ENCODE measurements at regions not wholly inside any gene's neighbourhood (a gene's known extent, or its start where the extent isn't known, plus 50 kb on each side); places are given as distances from the start of the nearest gene placed in this dataset.
"Not testable (repeated sequence)": the region's sequence is repeated elsewhere in the genome, so short reads cannot be mapped to it uniquely, and the experiment has no call there.

- DNase-seq (ENCODE audit: extremely low spot score) = no peak
- no peaks in the 10 kb centered on the region for H3K4me1 ChIP-seq (ENCODE audit: insufficient read depth)
- 79% methylated on average over 3 of the region's 3 CpGs for whole genome bisulfite sequencing
- no peak overlapping the region for H3K27ac ChIP-seq (ENCODE audit: low read depth)
- no peaks in the 10 kb centered on the region for H3K36me3 ChIP-seq (ENCODE audit: insufficient read depth)
- H3K4me3 ChIP-seq (ENCODE audit: low read depth, low read length) = no peak overlapping the region
Observed at GRCh38 chr13:89372193-89372592, 1701.0 kb downstream of the SLITRK5 start.

- Histone ChIP-seq H3K4me3 (ENCODE audit: low read depth, low read length) (no peak overlapping the region), H3K36me3 (ENCODE audit: insufficient read depth) (no peaks in the 10 kb centered on the region), H3K27ac (ENCODE audit: low read depth) (no peak overlapping the region), H3K4me1 (ENCODE audit: insufficient read depth) (no peaks in the 10 kb centered on the region)
- WGBS = 16% methylated on average over 2 of the region's 2 CpGs
- DNase-seq (ENCODE audit: extremely low spot score) = peak; percentile 45
Observed at GRCh38 chr13:89375839-89376238, 1704.7 kb downstream of the SLITRK5 start.

- H3K4me3 ChIP-seq (ENCODE audit: low read depth, low read length) = no peak overlapping the region
- H3K36me3 ChIP-seq (ENCODE audit: insufficient read depth) = no peaks in the 10 kb centered on the region
- no peak for DNase-seq (ENCODE audit: extremely low spot score)
- 76% methylated on average over 3 of the region's 3 CpGs for WGBS
- no peak overlapping the region for H3K27ac ChIP-seq (ENCODE audit: low read depth)
- no peaks in the 10 kb centered on the region for H3K4me1 ChIP-seq (ENCODE audit: insufficient read depth)
Observed at GRCh38 chr13:89380101-89380500, 1708.9 kb downstream of the SLITRK5 start.

GRCh38 chr13:89382981-89383380 lies 1711.8 kb downstream of the SLITRK5 start:
- DNase-seq (ENCODE audit: extremely low spot score) = no peak
- no peaks in the 10 kb centered on the region for H3K4me1 ChIP-seq (ENCODE audit: insufficient read depth)
- no peak overlapping the region for H3K27ac ChIP-seq (ENCODE audit: low read depth)
- no peak overlapping the region for H3K4me3 ChIP-seq (ENCODE audit: low read depth, low read length)
- no peaks in the 10 kb centered on the region for H3K36me3 ChIP-seq (ENCODE audit: insufficient read depth)
- WGBS = 93% methylated on average over 3 of the region's 3 CpGs

GRCh38 chr13:89383891-89384290 lies 1712.7 kb downstream of the SLITRK5 start:
- no peaks in the 10 kb centered on the region for H3K4me1 ChIP-seq (ENCODE audit: insufficient read depth)
- WGBS = 84% methylated on average over 1 of the region's 1 CpG

GRCh38 chr13:89393758-89394304 lies 1722.7 kb downstream of the SLITRK5 start:
- no peak for DNase-seq (ENCODE audit: extremely low spot score)
- H3K27ac ChIP-seq (ENCODE audit: low read depth) = no peak overlapping the region
- H3K4me1 ChIP-seq (ENCODE audit: insufficient read depth) = no peaks in the 10 kb centered on the region
- H3K4me3 ChIP-seq (ENCODE audit: low read depth, low read length) = no peak overlapping the region
- no peaks in the 10 kb centered on the region for H3K36me3 ChIP-seq (ENCODE audit: insufficient read depth)
- WGBS = 47% methylated on average over 4 of the region's 4 CpGs

More at GRCh38 chr13:89383891-89384290, 1712.7 kb downstream of the SLITRK5 start:
- DNase-seq (ENCODE audit: extremely low spot score) = no peak
- Histone ChIP-seq H3K4me3 (ENCODE audit: low read depth, low read length) (no peak overlapping the region), H3K36me3 (ENCODE audit: insufficient read depth) (no peaks in the 10 kb centered on the region), H3K27ac (ENCODE audit: low read depth) (no peak overlapping the region)

- 40% methylated on average over 2 of the region's 2 CpGs for WGBS
- no peak overlapping the region for H3K4me3 ChIP-seq (ENCODE audit: low read depth, low read length)
- no peak overlapping the region for H3K27ac ChIP-seq (ENCODE audit: low read depth)
- no peaks in the 10 kb centered on the region for H3K4me1 ChIP-seq (ENCODE audit: insufficient read depth)
- DNase-seq (ENCODE audit: extremely low spot score) = no peak
- H3K36me3 ChIP-seq (ENCODE audit: insufficient read depth) = no peaks in the 10 kb centered on the region
Observed at GRCh38 chr13:89401264-89401675, 1730.1 kb downstream of the SLITRK5 start.

- WGBS = 98% methylated on average over 1 of the region's 1 CpG
- H3K36me3 ChIP-seq (ENCODE audit: insufficient read depth) = no peaks in the 10 kb centered on the region
- DNase-seq (ENCODE audit: extremely low spot score) = no peak
- no peak overlapping the region for H3K27ac ChIP-seq (ENCODE audit: low read depth)
- H3K4me3 ChIP-seq (ENCODE audit: low read depth, low read length) = no peak overlapping the region
- no peaks in the 10 kb centered on the region for H3K4me1 ChIP-seq (ENCODE audit: insufficient read depth)
Observed at GRCh38 chr13:89402211-89402610, 1731.0 kb downstream of the SLITRK5 start.

- H3K4me1 ChIP-seq (ENCODE audit: insufficient read depth); DNase-seq (ENCODE audit: extremely low spot score); H3K27ac ChIP-seq (ENCODE audit: low read depth); H3K36me3 ChIP-seq (ENCODE audit: insufficient read depth); H3K4me3 ChIP-seq (ENCODE audit: low read depth, low read length): not testable (repeated sequence)
- WGBS = 94% methylated on average over 6 of the region's 6 CpGs
Observed at GRCh38 chr13:89406096-89406495, 1734.9 kb downstream of the SLITRK5 start.

GRCh38 chr13:89407357-89407756 lies 1736.2 kb downstream of the SLITRK5 start:
- H3K36me3 ChIP-seq (ENCODE audit: insufficient read depth) = no peaks in the 10 kb centered on the region
- DNase-seq (ENCODE audit: extremely low spot score) = no peak
- no peak overlapping the region for H3K27ac ChIP-seq (ENCODE audit: low read depth)
- WGBS = 65% methylated on average over 4 of the region's 4 CpGs
- H3K4me3 ChIP-seq (ENCODE audit: low read depth, low read length) = no peak overlapping the region
- no peaks in the 10 kb centered on the region for H3K4me1 ChIP-seq (ENCODE audit: insufficient read depth)

- Histone ChIP-seq H3K36me3 (ENCODE audit: insufficient read depth) (no peaks in the 10 kb centered on the region), H3K27ac (ENCODE audit: low read depth) (no peak overlapping the region)
- WGBS = 54% methylated on average over 2 of the region's 2 CpGs
Observed at GRCh38 chr13:89432997-89433396, 1761.8 kb downstream of the SLITRK5 start.

GRCh38 chr13:89434624-89435023 lies 1763.5 kb downstream of the SLITRK5 start:
- not testable (repeated sequence) for DNase-seq (ENCODE audit: extremely low spot score); H3K4me1 ChIP-seq (ENCODE audit: insufficient read depth); H3K36me3 ChIP-seq (ENCODE audit: insufficient read depth); H3K4me3 ChIP-seq (ENCODE audit: low read depth, low read length); H3K27ac ChIP-seq (ENCODE audit: low read depth)
- WGBS = 91% methylated on average over 4 of the region's 4 CpGs

More at GRCh38 chr13:89432997-89433396, 1761.8 kb downstream of the SLITRK5 start:
- Histone ChIP-seq H3K4me3 (ENCODE audit: low read depth, low read length) (no peak overlapping the region), H3K4me1 (ENCODE audit: insufficient read depth) (no peaks in the 10 kb centered on the region)
- DNase-seq (ENCODE audit: extremely low spot score) = no peak

- Histone ChIP-seq H3K4me1 (ENCODE audit: insufficient read depth) (no peaks in the 10 kb centered on the region), H3K27ac (ENCODE audit: low read depth) (no peak overlapping the region), H3K4me3 (ENCODE audit: low read depth, low read length) (no peak overlapping the region), H3K36me3 (ENCODE audit: insufficient read depth) (no peaks in the 10 kb centered on the region)
- no peak for DNase-seq (ENCODE audit: extremely low spot score)
- 20% methylated on average over 2 of the region's 2 CpGs for whole genome bisulfite sequencing
Observed at GRCh38 chr13:89454681-89455080, 1783.5 kb downstream of the SLITRK5 start.

- Histone ChIP-seq H3K4me1 (ENCODE audit: insufficient read depth) (no peaks in the 10 kb centered on the region), H3K27ac (ENCODE audit: low read depth) (no peak overlapping the region), H3K36me3 (ENCODE audit: insufficient read depth) (no peaks in the 10 kb centered on the region), H3K4me3 (ENCODE audit: low read depth, low read length) (no peak overlapping the region)
- DNase-seq (ENCODE audit: extremely low spot score) = no peak
- WGBS = 70% methylated on average over 1 of the region's 1 CpG
Observed at GRCh38 chr13:89455225-89455624, 1784.1 kb downstream of the SLITRK5 start.

- no peak overlapping the region for H3K4me3 ChIP-seq (ENCODE audit: low read depth, low read length)
- H3K27ac ChIP-seq (ENCODE audit: low read depth) = no peak overlapping the region
- WGBS = 52% methylated on average over 2 of the region's 2 CpGs
- H3K4me1 ChIP-seq (ENCODE audit: insufficient read depth) = no peaks in the 10 kb centered on the region
- H3K36me3 ChIP-seq (ENCODE audit: insufficient read depth) = no peaks in the 10 kb centered on the region
- no peak for DNase-seq (ENCODE audit: extremely low spot score)
Observed at GRCh38 chr13:89455741-89456140, 1784.6 kb downstream of the SLITRK5 start.

Measured in urinary bladder (tissue), 3 donors.